ENCODE measurements at regions not wholly inside any gene's neighbourhood (a gene's known extent, or its start where the extent isn't known, plus 50 kb on each side); places are given as distances from the start of the nearest gene placed in this dataset.

- no peak for DNase-seq (ENCODE audit: low read depth in 1 of 2, low spot score in 1 of 2)
- no peak overlapping the region for H3K4me3 ChIP-seq (replicated peaks; ENCODE audit: insufficient read depth, low read length)
- TF ChIP-seq REST (IDR thresholded peaks at IDR 0.05; ENCODE audit: insufficient replicate concordance, low read depth) (peak; percentile 35), GABPA (IDR thresholded peaks at IDR 0.05; ENCODE audit: low read depth) (no peak), POLR2AphosphoS5 (IDR thresholded peaks at IDR 0.05; ENCODE audit: low read depth) (no peak)
- TF ChIP-seq, protein P1, sequence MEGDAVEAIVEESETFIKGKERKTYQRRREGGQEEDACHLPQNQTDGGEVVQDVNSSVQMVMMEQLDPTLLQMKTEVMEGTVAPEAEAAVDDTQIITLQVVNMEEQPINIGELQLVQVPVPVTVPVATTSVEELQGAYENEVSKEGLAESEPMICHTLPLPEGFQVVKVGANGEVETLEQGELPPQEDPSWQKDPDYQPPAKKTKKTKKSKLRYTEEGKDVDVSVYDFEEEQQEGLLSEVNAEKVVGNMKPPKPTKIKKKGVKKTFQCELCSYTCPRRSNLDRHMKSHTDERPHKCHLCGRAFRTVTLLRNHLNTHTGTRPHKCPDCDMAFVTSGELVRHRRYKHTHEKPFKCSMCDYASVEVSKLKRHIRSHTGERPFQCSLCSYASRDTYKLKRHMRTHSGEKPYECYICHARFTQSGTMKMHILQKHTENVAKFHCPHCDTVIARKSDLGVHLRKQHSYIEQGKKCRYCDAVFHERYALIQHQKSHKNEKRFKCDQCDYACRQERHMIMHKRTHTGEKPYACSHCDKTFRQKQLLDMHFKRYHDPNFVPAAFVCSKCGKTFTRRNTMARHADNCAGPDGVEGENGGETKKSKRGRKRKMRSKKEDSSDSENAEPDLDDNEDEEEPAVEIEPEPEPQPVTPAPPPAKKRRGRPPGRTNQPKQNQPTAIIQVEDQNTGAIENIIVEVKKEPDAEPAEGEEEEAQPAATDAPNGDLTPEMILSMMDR (IDR thresholded peaks at IDR 0.05; ENCODE audit: insufficient read depth, low read length) = no peak
- H3K27ac ChIP-seq (replicated peaks) = no peak overlapping the region
- H3K27me3 ChIP-seq (ENCODE audit: insufficient read depth, poor library complexity, severe bottlenecking) = no peaks in the 10 kb centered on the region
Observed at GRCh38 chr7:155865830-155866525, 53.7 kb upstream of the SHH start.

- TF ChIP-seq POLR2AphosphoS5 (IDR thresholded peaks at IDR 0.05; ENCODE audit: low read depth) = no peak
- no peaks in the 10 kb centered on the region for H3K27me3 ChIP-seq (ENCODE audit: insufficient read depth, poor library complexity, severe bottlenecking)
Observed at GRCh38 chr7:155864991-155865690, 52.9 kb upstream of the SHH start.

DNA sequence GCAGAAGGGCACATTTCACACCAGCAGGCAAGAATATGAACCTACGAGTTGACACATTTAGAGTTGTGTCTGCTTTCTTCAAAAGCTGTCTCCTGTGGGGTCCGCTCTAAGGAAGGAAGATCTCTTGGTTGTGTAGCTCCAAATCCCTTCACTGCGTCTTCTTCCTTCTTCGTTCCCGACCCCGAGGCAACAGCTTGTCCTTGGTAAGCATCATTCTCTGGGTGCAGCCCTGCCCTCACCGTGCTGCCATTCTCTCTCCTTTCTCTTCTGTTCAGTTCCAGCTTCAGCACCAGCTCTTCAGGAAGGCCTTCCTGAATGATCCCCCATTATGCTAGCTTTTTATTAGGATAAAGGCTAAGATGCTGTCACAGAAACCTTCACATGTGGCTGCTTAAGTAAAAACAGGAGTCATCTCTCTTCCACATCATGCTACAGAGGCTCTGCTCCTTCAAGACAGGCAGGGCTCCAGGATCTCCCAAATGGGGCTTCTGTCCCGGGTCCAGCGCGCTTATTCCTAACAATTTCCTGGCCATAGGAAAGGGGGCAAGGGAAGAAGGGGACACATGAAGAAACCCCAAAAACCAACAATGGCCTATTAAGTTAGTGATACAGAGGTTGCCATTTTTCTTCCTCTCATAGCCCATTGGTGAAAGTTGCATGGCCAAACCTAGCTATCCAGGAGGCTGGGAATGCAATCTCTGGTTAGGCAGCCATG is 52.2 kb upstream of the SHH start:
- H3K27me3 ChIP-seq (ENCODE audit: insufficient read depth, poor library complexity, severe bottlenecking) = no peaks in the 10 kb centered on the region
- DNase-seq (ENCODE audit: low read depth in 1 of 2, low spot score in 1 of 2) = no peak
- H3K4me3 ChIP-seq (replicated peaks; ENCODE audit: insufficient read depth, low read length) = no peak overlapping the region
- no peak overlapping the region for H3K27ac ChIP-seq (replicated peaks)
- TF ChIP-seq REST (IDR thresholded peaks at IDR 0.05; ENCODE audit: insufficient replicate concordance, low read depth) = no peak
- TF ChIP-seq GABPA (IDR thresholded peaks at IDR 0.05; ENCODE audit: low read depth) = no peak
- no peak for TF ChIP-seq SPI1 (IDR thresholded peaks at IDR 0.05; ENCODE audit: borderline replicate concordance, low read depth)
- no peak for TF ChIP-seq POLR2AphosphoS5 (IDR thresholded peaks at IDR 0.05; ENCODE audit: low read depth)
- TF ChIP-seq, protein P1 (IDR thresholded peaks at IDR 0.05; ENCODE audit: insufficient read depth, low read length) = no peak

More at GRCh38 chr7:155864991-155865690, 52.9 kb upstream of the SHH start:
- DNase-seq (ENCODE audit: low read depth in 1 of 2, low spot score in 1 of 2) = no peak
- H3K4me3 ChIP-seq (replicated peaks; ENCODE audit: insufficient read depth, low read length) = no peak overlapping the region
- H3K27ac ChIP-seq (replicated peaks) = no peak overlapping the region

DNA sequence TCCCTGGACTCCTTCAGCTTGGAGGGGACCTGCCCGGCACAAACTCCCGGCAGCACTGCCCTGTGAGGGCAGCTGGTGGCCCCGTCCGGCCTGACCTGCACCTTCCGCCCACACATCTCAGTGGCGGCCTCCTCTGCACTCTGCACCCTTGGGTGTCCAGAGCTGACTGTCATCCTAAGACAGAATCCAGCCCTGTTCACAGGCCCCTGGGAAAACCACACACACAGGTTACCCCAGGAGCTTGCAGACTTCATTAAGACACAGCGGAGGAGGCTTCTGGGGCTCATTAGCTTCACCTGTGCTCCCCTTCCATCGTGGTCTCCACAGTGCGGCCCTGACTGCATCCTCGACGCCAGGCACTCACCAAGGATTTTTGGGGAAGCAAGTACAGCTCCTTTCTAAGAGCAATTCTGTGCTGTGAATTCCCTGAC is 51.5 kb upstream of the SHH start:
- H3K27me3 ChIP-seq (ENCODE audit: insufficient read depth, poor library complexity, severe bottlenecking) = no peaks in the 10 kb centered on the region
- DNase-seq (ENCODE audit: low read depth in 1 of 2, low spot score in 1 of 2) = no peak
- TF ChIP-seq, protein P1 (IDR thresholded peaks at IDR 0.05; ENCODE audit: insufficient read depth, low read length) = no peak
- TF ChIP-seq REST (IDR thresholded peaks at IDR 0.05; ENCODE audit: insufficient replicate concordance, low read depth) (no peak), SPI1 (IDR thresholded peaks at IDR 0.05; ENCODE audit: borderline replicate concordance, low read depth) (no peak), GABPA (IDR thresholded peaks at IDR 0.05; ENCODE audit: low read depth) (no peak), POLR2AphosphoS5 (IDR thresholded peaks at IDR 0.05; ENCODE audit: low read depth) (no peak)
- H3K4me3 ChIP-seq (replicated peaks; ENCODE audit: insufficient read depth, low read length) = no peak overlapping the region
- no peak overlapping the region for H3K27ac ChIP-seq (replicated peaks)
